ENCODE measurements at regions not wholly inside any gene's neighbourhood (a gene's known extent, or its start where the extent isn't known, plus 50 kb on each side); places are given as distances from the start of the nearest gene placed in this dataset.
A peak's percentile ranks its signal among the peaks of the same experiment; 100 is the strongest.

DNA sequence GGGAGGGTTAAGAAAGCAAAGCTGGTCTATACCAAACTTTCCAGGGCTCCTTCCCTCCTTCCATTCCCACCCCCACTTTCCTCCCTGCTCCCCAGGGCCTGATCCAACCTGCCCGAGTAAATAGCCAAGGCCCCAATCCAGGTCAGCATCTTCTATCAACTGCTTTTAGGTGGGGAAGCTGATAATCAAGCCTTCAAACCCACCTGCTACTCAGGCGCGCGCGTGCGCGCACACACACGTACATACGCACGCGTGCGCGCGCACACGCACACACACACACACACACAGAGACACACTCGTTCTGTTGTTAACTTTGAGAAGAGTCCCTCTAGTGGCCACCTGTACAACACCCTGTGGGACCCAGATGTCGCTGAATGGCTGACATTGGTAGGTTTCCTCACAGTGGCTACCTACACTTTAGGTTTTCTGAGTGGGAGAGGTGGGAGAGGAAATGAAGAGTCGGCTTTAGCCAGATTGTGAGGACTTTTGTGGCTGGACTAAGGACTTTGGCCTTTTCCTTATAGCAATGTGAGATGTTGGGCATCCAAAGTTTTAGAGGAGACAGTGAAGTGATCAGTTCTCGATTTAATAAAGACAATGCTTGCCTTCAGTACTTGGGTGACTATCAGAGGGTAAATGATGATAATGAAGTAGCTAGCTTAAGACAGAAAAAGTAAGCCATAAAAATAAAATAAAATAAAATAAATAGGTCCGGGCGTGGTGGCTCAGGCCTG lies 179.9 kb upstream of the C2CD4B start:
- peak; percentile 58 to 76 (median 72) for TF ChIP-seq CTCF (IDR thresholded peaks at IDR 0.05)
- no peak for TF ChIP-seq POLR2A (IDR thresholded peaks at IDR 0.05)
